Muscle of leg (tissue), 3 donors: ENCODE measurements at regions not wholly inside any gene's neighbourhood (a gene's known extent, or its start where the extent isn't known, plus 50 kb on each side); places are given as distances from the start of the nearest gene placed in this dataset.

Source experiments
- DNase-seq: peaks from one replicate; pipeline ENCODE4 v3.0.0; 2013
- H3K27ac ChIP-seq: one replicate; pipeline ENCODE4 v1.5.1; 2013; ENCODE audit warnings: mild to moderate bottlenecking, low read length, control low read depth
- H3K27me3 ChIP-seq: one replicate; pipeline ENCODE4 v1.6.1; 2013; ENCODE audit warnings: low read length; ENCODE audit not compliant: control insufficient read depth, insufficient read depth
- H3K36me3 ChIP-seq: one replicate; pipeline ENCODE4 v1.6.1; 2013; ENCODE audit warnings: low read length; ENCODE audit not compliant: control insufficient read depth, insufficient read depth
- H3K4me1 ChIP-seq: one replicate; pipeline ENCODE4 v1.6.1; 2013; ENCODE audit warnings: low read length; ENCODE audit not compliant: control insufficient read depth, insufficient read depth
- H3K4me3 ChIP-seq: one replicate; pipeline ENCODE4 v1.5.1; 2013; ENCODE audit warnings: low read length, control low read depth
- H3K9me3 ChIP-seq: replicated peaks from 2 replicates; pipeline ENCODE4 v1.6.1; 2013; ENCODE audit warnings: low read depth, low read length; ENCODE audit not compliant: control insufficient read depth
- WGBS: methylation state at CpG from one replicate; pipeline ENCODE4 v1.1.5; 2013; ENCODE audit warnings: missing lambda C conversion rate; ENCODE audit not compliant: insufficient coverage; 5-methylcytosine and 5-hydroxymethylcytosine counted together

DNA sequence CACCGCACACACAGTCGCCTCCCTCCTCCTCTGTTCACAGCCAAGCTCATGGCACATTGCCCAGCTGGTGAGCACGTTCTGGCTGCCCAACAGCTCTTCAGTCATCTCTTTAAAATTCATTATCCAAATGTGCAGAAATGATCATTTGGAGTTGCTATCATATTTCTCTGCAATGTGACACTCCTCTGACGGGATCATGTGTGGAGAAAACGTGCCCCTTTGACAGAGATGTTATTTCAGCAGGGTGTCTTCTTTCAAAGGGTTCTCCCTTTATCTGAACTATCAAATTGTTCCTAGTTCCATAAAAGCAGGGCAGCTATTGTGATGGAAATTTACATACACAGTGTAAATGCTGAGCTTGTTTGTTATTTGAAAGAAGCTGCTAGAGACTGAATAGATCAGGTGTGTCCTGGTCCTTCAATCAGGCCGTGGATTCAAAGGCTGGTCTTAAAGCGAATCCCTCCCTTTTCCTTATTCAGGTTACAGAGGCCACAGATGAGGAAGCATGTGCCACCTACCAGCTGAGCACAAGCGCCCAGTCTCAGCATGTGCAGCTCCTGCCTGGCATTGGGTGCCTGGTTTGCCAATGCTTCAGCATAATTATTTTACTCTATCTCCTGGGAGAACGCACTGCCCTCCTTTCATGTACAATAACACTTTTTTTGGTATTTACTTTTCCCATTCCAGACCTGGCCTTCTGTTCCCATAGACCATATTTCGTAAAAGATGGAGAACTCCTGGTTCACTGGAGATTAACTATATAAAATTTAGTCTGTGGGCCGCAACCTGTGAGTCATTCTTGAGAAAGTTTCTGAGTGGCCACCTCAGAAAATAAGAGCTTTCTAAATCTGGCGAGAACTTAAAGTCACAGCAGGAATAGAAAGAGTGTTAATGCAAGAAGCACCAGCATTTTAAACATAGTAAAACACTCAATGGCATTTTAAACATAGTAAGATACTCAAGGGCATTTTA, 433.7 kb downstream of the ENC1 start:
- 62% methylated on average over 5 of the region's 12 CpGs for WGBS
- DNase-seq: peak; percentile 86
- no peaks in the 10 kb centered on the region for H3K9me3 ChIP-seq
- no peaks in the 10 kb centered on the region for H3K36me3 ChIP-seq
- H3K4me3 ChIP-seq: no peak overlapping the region
- peaks cover 20% of the 10 kb centered on the region for H3K4me1 ChIP-seq
- peak overlapping the region; percentile 53 for H3K27ac ChIP-seq
- no peaks in the 10 kb centered on the region for H3K27me3 ChIP-seq

DNA sequence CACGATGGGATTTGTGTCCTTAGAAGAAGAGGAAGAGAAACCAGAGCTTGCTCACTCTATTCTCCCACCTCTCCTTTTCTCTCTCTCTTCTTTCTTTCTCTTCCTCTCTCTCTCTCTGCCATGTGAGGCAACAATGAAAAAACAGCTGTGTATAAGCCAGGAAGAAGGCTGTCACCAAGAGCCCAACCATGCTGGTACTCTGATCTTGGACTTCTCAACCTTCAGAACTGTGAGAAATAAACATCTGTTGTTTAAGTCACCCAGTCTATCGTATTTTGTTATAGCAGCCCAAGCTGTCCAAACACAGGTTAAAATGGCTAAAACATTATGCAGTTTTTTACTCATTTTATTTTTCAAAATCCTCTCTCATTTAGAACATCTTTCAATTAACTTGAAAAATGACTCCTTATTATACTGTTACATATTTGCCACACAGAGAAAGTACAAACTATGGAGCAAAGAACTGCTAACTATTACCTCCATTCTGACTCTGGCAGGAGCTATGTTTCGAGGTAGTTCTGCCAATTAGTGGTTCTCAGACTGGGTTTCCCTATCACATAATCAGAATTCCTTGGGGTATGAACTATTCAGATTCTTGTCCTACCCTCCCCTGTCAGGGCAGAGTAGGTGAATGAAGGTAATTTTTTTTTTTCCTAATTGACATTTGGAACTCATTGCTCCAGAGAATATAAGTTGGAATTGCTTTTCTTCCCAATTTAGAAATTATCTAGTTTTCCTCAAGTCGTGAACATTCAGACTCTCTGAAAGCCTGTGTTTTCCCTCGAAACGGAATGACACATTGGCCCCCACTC, 434.6 kb downstream of the ENC1 start:
- 27% methylated on average over 3 of the region's 6 CpGs for WGBS
- peak; percentile 29 for DNase-seq
- Histone ChIP-seq H3K27me3 (no peaks in the 10 kb centered on the region), H3K9me3 (no peaks in the 10 kb centered on the region), H3K27ac (peak overlapping the region; percentile 53), H3K4me1 (peaks cover 29% of the 10 kb centered on the region), H3K36me3 (no peaks in the 10 kb centered on the region), H3K4me3 (no peak overlapping the region)

DNA sequence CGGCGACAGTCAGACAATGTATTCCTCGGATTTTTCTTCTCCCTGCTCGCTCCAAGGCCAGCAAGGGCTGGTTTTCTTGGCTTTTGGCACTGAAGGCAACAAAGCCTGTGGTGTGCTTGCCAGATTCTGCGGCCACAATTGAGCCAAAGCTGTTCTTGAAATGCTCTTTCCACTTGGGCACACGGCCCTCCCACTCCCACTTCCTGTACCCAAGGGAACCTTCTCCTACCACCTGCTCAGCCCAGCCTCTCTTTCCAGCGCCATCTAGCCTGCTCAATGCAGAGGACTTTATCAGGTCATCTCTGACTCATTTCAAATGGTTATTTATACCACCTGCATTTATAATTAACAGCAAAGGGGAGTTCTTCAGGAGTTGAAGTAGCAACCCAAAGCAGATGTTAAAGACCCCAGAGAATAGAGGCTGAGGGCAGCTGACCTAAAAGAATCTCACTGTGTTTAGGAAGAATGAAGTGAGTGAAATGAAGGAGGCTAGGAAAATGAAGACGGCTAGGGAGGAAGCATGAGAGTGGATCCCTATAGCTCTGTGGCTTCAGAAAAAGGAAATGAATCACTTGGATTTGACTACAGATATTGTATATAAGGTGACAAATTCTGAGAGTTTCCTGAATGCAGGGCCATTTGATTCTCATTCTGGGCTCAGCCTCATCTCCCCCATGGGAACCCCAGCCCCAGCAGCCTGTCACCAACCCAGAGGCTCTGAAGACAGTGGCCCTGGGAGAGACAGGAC, 439.0 kb downstream of the ENC1 start:
- Histone ChIP-seq H3K9me3 (no peaks in the 10 kb centered on the region), H3K4me3 (no peak overlapping the region), H3K36me3 (no peaks in the 10 kb centered on the region), H3K27me3 (no peaks in the 10 kb centered on the region), H3K27ac (peak overlapping the region; percentile 43), H3K4me1 (peaks cover 35% of the 10 kb centered on the region)
- DNase-seq: peak; percentile 77
- 21% methylated on average over 8 of the region's 8 CpGs for WGBS

DNA sequence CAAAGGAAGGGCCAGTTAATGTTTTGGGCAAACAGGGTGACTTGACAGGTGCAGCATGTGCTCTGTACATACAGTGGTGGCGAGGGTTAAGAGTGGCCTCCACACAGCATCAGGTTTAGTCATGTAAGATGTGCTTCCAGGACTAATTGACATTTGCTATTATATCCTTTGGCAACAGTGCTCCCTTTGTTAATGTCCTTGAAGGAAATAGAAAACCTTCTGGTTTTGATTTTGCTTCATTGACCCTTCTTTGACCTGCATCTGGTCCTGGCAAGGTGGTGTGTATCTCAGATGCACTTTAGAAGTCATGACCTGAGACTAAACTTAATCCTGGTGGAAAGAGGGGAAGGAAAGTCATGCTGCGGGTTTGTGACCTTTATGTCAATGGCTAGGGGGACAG, 440.0 kb downstream of the ENC1 start:
- 72% methylated on average over 2 of the region's 2 CpGs for WGBS
- Histone ChIP-seq H3K36me3 (no peaks in the 10 kb centered on the region), H3K9me3 (no peaks in the 10 kb centered on the region), H3K4me1 (peaks cover 26% of the 10 kb centered on the region), H3K4me3 (no peak overlapping the region), H3K27me3 (no peaks in the 10 kb centered on the region), H3K27ac (peak overlapping the region; percentile 43)
- peak; percentile 73 for DNase-seq

DNA sequence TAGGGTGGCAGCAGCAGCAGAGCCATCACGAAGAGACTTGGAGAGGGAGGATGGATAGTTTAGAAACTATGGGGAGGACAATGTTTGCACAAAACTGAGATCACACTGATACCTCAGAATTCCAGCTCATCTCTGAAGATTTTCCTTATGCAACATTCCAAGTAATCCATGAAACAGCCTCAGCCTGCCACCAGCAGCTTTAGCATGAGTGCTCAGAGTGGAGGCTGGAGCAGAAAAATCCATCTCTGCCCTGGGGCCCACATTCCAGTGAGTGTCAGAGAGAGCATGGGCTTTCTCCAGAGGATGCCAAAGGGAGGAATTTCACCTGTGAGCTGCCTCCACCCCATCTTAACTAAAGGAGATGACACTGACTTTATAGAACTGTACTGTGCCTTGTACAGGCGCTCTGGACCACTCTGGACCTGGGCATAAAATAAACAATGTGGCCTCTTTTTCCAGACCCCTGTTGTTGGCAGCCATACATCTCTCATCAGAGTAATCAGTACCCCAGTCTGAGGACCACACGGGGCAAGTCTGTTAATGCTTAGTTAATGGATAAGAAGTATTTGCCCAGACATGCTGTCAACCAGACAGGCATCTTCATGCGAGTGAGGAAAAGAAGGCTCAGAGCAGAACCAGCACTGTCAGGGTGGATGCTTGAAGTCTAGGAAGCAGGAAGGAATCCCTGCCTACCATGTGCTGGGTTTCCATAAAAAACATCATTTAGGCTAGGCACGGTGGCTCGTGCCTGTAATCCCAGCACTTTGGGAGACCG, 440.9 kb downstream of the ENC1 start:
- 97% methylated on average over 5 of the region's 7 CpGs for WGBS
- Histone ChIP-seq H3K9me3 (no peaks in the 10 kb centered on the region), H3K4me3 (no peak overlapping the region), H3K27me3 (no peaks in the 10 kb centered on the region), H3K4me1 (peaks cover 25% of the 10 kb centered on the region), H3K36me3 (no peaks in the 10 kb centered on the region), H3K27ac (no peak overlapping the region)
- no peak for DNase-seq

DNA sequence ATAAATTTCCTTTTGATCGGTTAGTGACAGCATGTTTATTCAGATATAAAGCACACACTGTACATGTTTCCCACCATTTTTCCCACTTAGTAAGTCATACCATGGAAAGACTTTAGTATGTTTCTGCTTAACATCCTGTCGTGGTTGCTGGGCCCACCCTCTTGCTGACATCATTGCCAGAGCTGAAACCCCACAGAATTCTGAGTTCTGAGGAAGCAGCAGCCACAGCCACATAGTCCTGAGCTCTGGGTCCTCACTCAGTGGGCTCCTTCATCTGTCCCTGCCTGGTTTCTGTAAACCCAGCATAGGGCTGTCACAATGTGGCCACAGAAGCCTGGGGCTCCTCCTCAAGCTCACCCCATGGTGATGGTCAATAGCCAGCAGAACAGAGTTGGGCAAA, 441.5 kb downstream of the ENC1 start:
- H3K36me3 ChIP-seq: no peaks in the 10 kb centered on the region
- peak; percentile 38 for DNase-seq
- 11% methylated on average over 1 of the region's 2 CpGs for WGBS
- peaks cover 25% of the 10 kb centered on the region for H3K4me1 ChIP-seq
- H3K27ac ChIP-seq: no peak overlapping the region
- no peaks in the 10 kb centered on the region for H3K27me3 ChIP-seq
- H3K4me3 ChIP-seq: no peak overlapping the region
- H3K9me3 ChIP-seq: no peaks in the 10 kb centered on the region

DNA sequence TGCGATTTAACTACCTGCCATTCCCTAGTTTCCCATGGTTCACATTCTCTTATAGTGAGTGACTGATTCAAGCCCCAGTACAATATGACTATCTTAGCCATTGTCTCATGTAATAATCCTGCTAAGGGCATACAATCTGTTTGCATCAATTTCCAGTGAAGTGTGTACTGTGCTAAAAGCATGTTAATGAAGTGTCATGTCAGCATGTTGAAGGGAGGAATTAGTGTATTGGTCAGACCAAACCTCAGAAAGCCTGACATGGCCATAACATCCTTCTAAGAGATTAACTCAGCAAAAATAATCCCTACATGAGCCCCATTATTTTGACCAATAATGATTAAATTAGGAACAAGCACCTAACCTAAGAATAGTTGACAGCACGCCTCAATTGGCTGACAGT, 442.4 kb downstream of the ENC1 start:
- DNase-seq: no peak
- Histone ChIP-seq H3K27ac (no peak overlapping the region), H3K27me3 (no peaks in the 10 kb centered on the region), H3K9me3 (no peaks in the 10 kb centered on the region), H3K4me3 (no peak overlapping the region), H3K4me1 (peaks cover 25% of the 10 kb centered on the region), H3K36me3 (no peaks in the 10 kb centered on the region)
- no CpG with 5 or more reads among the region's 2 CpGs for WGBS

DNA sequence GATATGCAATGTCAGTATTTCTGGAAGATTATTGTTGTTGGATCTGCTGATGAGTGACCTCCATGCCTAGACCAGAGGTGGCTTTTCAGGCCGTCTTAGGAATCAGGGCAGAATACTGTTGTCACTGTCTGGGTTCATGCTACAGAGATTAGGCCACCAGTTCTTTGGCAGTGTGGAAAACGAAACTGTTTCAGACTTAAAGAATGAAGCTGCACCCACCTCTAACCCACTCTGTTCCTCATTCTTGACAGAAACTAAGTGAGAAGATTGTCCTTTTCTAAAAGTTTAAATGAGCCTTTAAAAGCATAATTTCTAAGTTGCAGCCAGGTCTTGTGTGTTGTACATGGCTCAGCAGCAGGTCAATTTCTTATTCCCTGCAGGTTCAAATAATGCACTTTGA, 444.3 kb downstream of the ENC1 start:
- H3K4me1 ChIP-seq: peaks cover 19% of the 10 kb centered on the region
- no peak for DNase-seq
- H3K4me3 ChIP-seq: no peak overlapping the region
- no peaks in the 10 kb centered on the region for H3K27me3 ChIP-seq
- no CpG with 5 or more reads among the region's 2 CpGs for WGBS
- no peaks in the 10 kb centered on the region for H3K36me3 ChIP-seq
- H3K27ac ChIP-seq: no peak overlapping the region
- no peaks in the 10 kb centered on the region for H3K9me3 ChIP-seq

DNA sequence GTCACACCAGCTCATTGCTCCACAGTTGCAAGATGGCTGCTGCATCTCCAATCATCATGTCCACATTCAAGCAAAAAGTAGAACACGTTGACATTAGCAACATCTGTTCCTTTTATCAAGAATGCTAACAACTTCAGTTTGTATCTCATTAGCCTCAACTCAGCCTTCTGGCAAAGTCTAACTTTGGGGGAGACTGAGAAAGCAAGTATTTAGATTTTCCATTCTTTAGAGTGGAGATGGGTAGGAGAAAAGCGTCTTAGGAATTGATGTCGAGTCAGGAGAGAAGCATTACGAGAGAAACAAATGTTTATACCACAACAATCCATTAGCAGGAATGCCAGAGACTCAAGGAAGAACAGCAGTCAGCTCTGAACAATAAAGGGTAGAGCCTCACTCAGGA, 446.3 kb downstream of the ENC1 start:
- H3K4me1 ChIP-seq: peaks cover 6% of the 10 kb centered on the region
- no peaks in the 10 kb centered on the region for H3K36me3 ChIP-seq
- no peak for DNase-seq
- H3K27me3 ChIP-seq: no peaks in the 10 kb centered on the region
- H3K27ac ChIP-seq: no peak overlapping the region
- H3K9me3 ChIP-seq: no peaks in the 10 kb centered on the region
- H3K4me3 ChIP-seq: no peak overlapping the region
- no CpG with 5 or more reads among the region's 4 CpGs for WGBS
